ENCODE measurements at regions not wholly inside any gene's neighbourhood (a gene's known extent, or its start where the extent isn't known, plus 50 kb on each side); places are given as distances from the start of the nearest gene placed in this dataset.
A peak's percentile ranks its signal among the peaks of the same experiment; 100 is the strongest.

DNA sequence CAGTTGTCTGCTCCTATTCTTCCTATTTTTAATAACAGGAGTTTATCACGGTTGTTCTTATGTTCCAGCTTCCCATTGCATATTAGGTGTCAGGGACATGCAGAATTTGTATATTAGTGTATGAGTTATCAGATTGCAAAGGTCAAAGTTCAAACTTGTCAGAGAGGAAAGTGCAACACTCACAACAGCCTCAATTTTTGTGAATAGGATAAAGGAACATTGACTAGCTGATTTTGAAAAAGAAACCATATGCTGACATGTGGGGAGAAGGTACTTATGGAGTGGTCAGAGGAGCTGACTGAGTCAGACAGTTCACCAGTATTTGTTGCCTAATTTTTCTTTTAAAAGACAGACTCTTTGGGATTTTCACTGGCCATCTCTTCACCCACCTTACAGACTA lies 222.1 kb downstream of the C12orf50 start:
- Mint-ChIP-seq H3K27me3 (ENCODE audit: low read depth) (no peaks in the 10 kb centered on the region), H3K36me3 (ENCODE audit: low read depth) (no peaks in the 10 kb centered on the region), H3K4me1 (ENCODE audit: low read depth) (peaks cover 71% of the 10 kb centered on the region), H3K4me3 (ENCODE audit: unreplicated experiment) (no peak overlapping the region), H3K9me3 (ENCODE audit: low read depth) (peaks cover 4% of the 10 kb centered on the region), H3K27ac (ENCODE audit: unreplicated experiment) (no peak overlapping the region)
- no peak for DNase-seq (ENCODE audit: low spot score)
- TF ChIP-seq, protein P1, sequence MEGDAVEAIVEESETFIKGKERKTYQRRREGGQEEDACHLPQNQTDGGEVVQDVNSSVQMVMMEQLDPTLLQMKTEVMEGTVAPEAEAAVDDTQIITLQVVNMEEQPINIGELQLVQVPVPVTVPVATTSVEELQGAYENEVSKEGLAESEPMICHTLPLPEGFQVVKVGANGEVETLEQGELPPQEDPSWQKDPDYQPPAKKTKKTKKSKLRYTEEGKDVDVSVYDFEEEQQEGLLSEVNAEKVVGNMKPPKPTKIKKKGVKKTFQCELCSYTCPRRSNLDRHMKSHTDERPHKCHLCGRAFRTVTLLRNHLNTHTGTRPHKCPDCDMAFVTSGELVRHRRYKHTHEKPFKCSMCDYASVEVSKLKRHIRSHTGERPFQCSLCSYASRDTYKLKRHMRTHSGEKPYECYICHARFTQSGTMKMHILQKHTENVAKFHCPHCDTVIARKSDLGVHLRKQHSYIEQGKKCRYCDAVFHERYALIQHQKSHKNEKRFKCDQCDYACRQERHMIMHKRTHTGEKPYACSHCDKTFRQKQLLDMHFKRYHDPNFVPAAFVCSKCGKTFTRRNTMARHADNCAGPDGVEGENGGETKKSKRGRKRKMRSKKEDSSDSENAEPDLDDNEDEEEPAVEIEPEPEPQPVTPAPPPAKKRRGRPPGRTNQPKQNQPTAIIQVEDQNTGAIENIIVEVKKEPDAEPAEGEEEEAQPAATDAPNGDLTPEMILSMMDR (IDR thresholded peaks at IDR 0.05) = no peak

DNA sequence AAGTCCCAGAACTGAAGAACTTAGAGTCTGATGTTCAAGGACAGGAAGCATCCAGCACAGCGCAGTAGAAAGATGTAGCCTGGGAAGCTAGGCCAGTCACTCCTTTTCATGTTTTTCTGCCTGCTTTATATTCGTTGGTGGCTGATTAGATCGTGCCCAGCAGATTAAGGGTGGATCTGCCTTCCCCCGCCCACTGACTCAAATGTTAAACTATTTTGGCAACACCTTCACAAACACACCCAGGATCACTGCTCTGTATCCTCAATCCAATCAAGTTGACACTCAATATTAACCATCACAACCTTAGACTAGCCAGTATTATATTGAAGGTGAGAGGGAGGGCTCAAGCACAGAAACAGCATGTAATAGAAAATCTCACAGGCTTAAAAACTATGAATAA lies 222.9 kb downstream of the C12orf50 start:
- TF ChIP-seq, protein P1 (IDR thresholded peaks at IDR 0.05) = no peak
- Mint-ChIP-seq H3K4me1 (ENCODE audit: low read depth) (peaks cover 74% of the 10 kb centered on the region), H3K4me3 (ENCODE audit: unreplicated experiment) (no peak overlapping the region), H3K9me3 (ENCODE audit: low read depth) (peaks cover under 1% of the 10 kb centered on the region), H3K27ac (ENCODE audit: unreplicated experiment) (peak overlapping the region; percentile 25), H3K27me3 (ENCODE audit: low read depth) (no peaks in the 10 kb centered on the region), H3K36me3 (ENCODE audit: low read depth) (no peaks in the 10 kb centered on the region)
- DNase-seq (ENCODE audit: low spot score) = no peak

DNA sequence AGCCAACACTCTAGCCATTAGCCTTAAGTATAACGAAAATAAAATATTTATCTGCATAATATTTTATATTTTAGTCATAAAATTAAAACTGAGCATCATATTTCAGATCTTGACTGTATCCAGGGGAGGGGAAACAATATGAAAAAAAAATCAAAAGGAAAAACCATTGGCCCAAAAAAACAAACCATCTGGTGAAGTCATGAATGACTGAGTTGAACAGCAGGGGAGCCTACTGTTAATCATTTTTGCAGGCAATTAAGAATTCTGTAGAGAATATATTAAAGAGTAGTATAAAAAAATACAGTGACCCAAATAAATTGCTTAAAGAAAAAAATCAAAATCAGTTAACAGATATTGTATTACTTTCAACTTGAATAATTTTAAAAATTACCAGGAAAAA lies 224.8 kb downstream of the C12orf50 start:
- Mint-ChIP-seq H3K27me3 (ENCODE audit: low read depth) (no peaks in the 10 kb centered on the region), H3K36me3 (ENCODE audit: low read depth) (no peaks in the 10 kb centered on the region), H3K4me3 (ENCODE audit: unreplicated experiment) (no peak overlapping the region), H3K27ac (ENCODE audit: unreplicated experiment) (no peak overlapping the region), H3K9me3 (ENCODE audit: low read depth) (no peaks in the 10 kb centered on the region), H3K4me1 (ENCODE audit: low read depth) (peaks cover 71% of the 10 kb centered on the region)
- DNase-seq (ENCODE audit: low spot score) = no peak
- TF ChIP-seq, protein P1 (IDR thresholded peaks at IDR 0.05) = no peak

DNA sequence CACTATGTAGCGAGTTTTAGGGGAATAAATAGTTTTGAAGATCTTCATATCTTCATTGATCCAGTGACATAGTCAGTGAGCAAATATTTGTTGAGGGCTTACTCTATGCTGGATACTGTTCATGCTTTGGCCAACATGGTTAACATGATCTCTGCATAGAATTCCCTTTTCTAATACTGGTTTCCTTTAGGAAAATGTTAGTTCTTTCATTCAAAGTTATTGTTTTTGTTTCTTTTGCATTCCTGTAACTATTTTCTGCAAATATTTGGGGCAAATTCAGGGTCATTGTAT lies 226.5 kb downstream of the C12orf50 start:
- no peak overlapping the region for H3K4me3 Mint-ChIP-seq (ENCODE audit: unreplicated experiment)
- H3K9me3 Mint-ChIP-seq (ENCODE audit: low read depth) = no peaks in the 10 kb centered on the region
- H3K27me3 Mint-ChIP-seq (ENCODE audit: low read depth) = no peaks in the 10 kb centered on the region
- peaks cover 65% of the 10 kb centered on the region for H3K4me1 Mint-ChIP-seq (ENCODE audit: low read depth)
- no peak for DNase-seq (ENCODE audit: low spot score)
- H3K27ac Mint-ChIP-seq (ENCODE audit: unreplicated experiment) = no peak overlapping the region
- TF ChIP-seq, protein P1 (IDR thresholded peaks at IDR 0.05) = no peak
- no peaks in the 10 kb centered on the region for H3K36me3 Mint-ChIP-seq (ENCODE audit: low read depth)

DNA sequence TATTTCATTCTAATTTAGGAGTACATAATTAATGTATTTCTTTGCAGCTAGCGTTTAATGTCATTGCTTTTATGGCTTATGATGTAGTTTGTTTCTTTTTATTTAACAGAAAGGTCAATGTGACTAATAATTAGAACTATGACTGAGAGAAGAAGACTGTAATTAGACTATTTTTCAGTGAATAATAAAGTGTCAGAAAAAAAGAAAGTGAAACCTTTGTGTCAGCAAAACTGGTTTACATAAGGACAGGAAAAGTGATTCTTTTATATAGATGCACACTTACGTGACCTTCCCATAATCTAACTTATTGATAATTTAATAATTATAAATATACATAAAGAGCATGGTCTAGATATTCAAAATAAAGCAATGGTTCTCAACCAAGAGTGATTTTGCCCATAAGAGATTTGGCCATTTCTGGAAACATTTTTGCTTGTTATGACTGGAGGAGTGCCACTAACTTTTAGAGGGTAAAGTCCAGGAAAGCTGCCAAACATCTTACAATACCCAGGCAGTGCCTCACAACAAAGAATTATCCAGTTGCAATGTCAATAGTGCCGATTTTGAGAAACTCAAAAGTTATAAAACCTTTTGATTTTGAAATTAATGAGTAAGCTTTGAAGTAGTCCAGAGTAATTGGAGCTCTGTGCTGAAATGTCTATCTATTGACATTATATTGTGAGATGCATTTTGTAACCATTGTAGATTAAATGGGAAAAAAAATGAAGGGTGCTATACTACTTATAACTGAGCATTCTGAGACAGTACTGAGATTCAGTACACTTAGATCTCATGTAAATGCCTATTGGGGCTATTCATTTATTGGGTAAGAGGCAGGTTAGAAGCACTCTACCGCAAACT lies 227.1 kb downstream of the C12orf50 start:
- peak overlapping the region; percentile 63 for H3K27ac Mint-ChIP-seq (ENCODE audit: unreplicated experiment)
- TF ChIP-seq, protein P1 (IDR thresholded peaks at IDR 0.05) = no peak
- peaks cover 66% of the 10 kb centered on the region for H3K4me1 Mint-ChIP-seq (ENCODE audit: low read depth)
- H3K36me3 Mint-ChIP-seq (ENCODE audit: low read depth) = no peaks in the 10 kb centered on the region
- no peak overlapping the region for H3K4me3 Mint-ChIP-seq (ENCODE audit: unreplicated experiment)
- no peaks in the 10 kb centered on the region for H3K27me3 Mint-ChIP-seq (ENCODE audit: low read depth)
- DNase-seq (ENCODE audit: low spot score) = no peak
- H3K9me3 Mint-ChIP-seq (ENCODE audit: low read depth) = no peaks in the 10 kb centered on the region
